ENCODE measurements at regions not wholly inside any gene's neighbourhood (a gene's known extent, or its start where the extent isn't known, plus 50 kb on each side); places are given as distances from the start of the nearest gene placed in this dataset.

GRCh38 chr10:121292321-121292720 lies 305.9 kb downstream of the FGFR2 start:
- TF ChIP-seq, protein P1, sequence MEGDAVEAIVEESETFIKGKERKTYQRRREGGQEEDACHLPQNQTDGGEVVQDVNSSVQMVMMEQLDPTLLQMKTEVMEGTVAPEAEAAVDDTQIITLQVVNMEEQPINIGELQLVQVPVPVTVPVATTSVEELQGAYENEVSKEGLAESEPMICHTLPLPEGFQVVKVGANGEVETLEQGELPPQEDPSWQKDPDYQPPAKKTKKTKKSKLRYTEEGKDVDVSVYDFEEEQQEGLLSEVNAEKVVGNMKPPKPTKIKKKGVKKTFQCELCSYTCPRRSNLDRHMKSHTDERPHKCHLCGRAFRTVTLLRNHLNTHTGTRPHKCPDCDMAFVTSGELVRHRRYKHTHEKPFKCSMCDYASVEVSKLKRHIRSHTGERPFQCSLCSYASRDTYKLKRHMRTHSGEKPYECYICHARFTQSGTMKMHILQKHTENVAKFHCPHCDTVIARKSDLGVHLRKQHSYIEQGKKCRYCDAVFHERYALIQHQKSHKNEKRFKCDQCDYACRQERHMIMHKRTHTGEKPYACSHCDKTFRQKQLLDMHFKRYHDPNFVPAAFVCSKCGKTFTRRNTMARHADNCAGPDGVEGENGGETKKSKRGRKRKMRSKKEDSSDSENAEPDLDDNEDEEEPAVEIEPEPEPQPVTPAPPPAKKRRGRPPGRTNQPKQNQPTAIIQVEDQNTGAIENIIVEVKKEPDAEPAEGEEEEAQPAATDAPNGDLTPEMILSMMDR (IDR thresholded peaks at IDR 0.05; ENCODE audit: low read length), result no peak
- TF ChIP-seq EZH2 (IDR thresholded peaks at IDR 0.05; ENCODE audit: borderline replicate concordance, low read length), result no peak
